ENCODE measurements at regions not wholly inside any gene's neighbourhood (a gene's known extent, or its start where the extent isn't known, plus 50 kb on each side); places are given as distances from the start of the nearest gene placed in this dataset.

GRCh38 chr5:147168578-147169327 lies 66.1 kb upstream of the STK32A start:
- no peak for TF ChIP-seq EGR1 (IDR thresholded peaks at IDR 0.05)
- TF ChIP-seq MAX (IDR thresholded peaks at IDR 0.05), result no peak
- TF ChIP-seq TEAD4 (IDR thresholded peaks at IDR 0.05), result no peak
- TF ChIP-seq RAD21 (IDR thresholded peaks at IDR 0.05; ENCODE audit: low read depth), result no peak
- no peak for TF ChIP-seq CREB1 (IDR thresholded peaks at IDR 0.05; ENCODE audit: low read depth)
- no peak for TF ChIP-seq TCF12 (IDR thresholded peaks at IDR 0.05; ENCODE audit: low read depth)
- no peak for TF ChIP-seq REST (IDR thresholded peaks at IDR 0.05; ENCODE audit: low read depth)
- TF ChIP-seq EP300 (IDR thresholded peaks at IDR 0.05; ENCODE audit: borderline replicate concordance), result no peak
- no peak for TF ChIP-seq CEBPB (IDR thresholded peaks at IDR 0.05)
- no peak for TF ChIP-seq FOXM1 (IDR thresholded peaks at IDR 0.05; ENCODE audit: borderline replicate concordance, low read depth)
- no peak for TF ChIP-seq YY1 (IDR thresholded peaks at IDR 0.05; ENCODE audit: low read depth)
- no peak for TF ChIP-seq USF1 (IDR thresholded peaks at IDR 0.05)
- no peak for TF ChIP-seq TAF1 (IDR thresholded peaks at IDR 0.05; ENCODE audit: low read depth)

Measured in Ishikawa (cell line).